Neural progenitor cell (in vitro differentiated cells): ENCODE measurements at regions not wholly inside any gene's neighbourhood (a gene's known extent, or its start where the extent isn't known, plus 50 kb on each side); places are given as distances from the start of the nearest gene placed in this dataset.
A peak's percentile ranks its signal among the peaks of the same experiment; 100 is the strongest.

Source experiments
- DNase-seq: peaks from one replicate; pipeline ENCODE4 v3.0.0-alpha.2; 2016; ENCODE audit warnings: low spot score
- H2AFZ ChIP-seq: fragments of 200-600 bp; sonication (generic); replicated peaks from 2 replicates; pipeline ENCODE4 v1.6.1; 2016; ENCODE audit warnings: antibody characterized with exemption
- H3F3A ChIP-seq: fragments of 200-600 bp; sonication (generic); 2 replicates; pipeline ENCODE4 v1.6.1; 2016; ENCODE audit warnings: antibody characterized with exemption, low read depth
- H3K27ac ChIP-seq: fragments of 200-600 bp; sonication (generic); 2 replicates; pipeline ENCODE4 v1.5.1; 2016; ENCODE audit warnings: mild to moderate bottlenecking
- H3K27me3 ChIP-seq: fragments of 200-600 bp; sonication (generic); 2 replicates; pipeline ENCODE4 v1.6.1; 2016; ENCODE audit warnings: mild to moderate bottlenecking, moderate library complexity
- H3K36me3 ChIP-seq: fragments of 200-600 bp; sonication (generic); 2 replicates; pipeline ENCODE4 v1.5.1; 2016
- H3K4me1 ChIP-seq: fragments of 200-600 bp; sonication (generic); 2 replicates; pipeline ENCODE4 v1.6.1; 2016; ENCODE audit warnings: mixed run types
- H3K4me2 ChIP-seq: fragments of 200-600 bp; sonication (generic); 2 replicates; pipeline ENCODE4 v1.6.1; 2016
- H3K4me3 ChIP-seq: fragments of 200-600 bp; sonication (generic); 2 replicates; pipeline ENCODE4 v1.5.1; 2016
- H3K79me2 ChIP-seq: fragments of 200-600 bp; sonication (generic); 2 replicates; pipeline ENCODE4 v1.6.1; 2016; ENCODE audit warnings: low read depth
- H3K9ac ChIP-seq: fragments of 200-600 bp; sonication (generic); 2 replicates; pipeline ENCODE4 v1.6.1; 2016
- H3K9me3 ChIP-seq: fragments of 200-600 bp; sonication (generic); 2 replicates; pipeline ENCODE4 v1.5.1; 2016; ENCODE audit warnings: low read depth
- H4K20me1 ChIP-seq: fragments of 200-600 bp; sonication (generic); 2 replicates; pipeline ENCODE4 v1.6.1; 2016; ENCODE audit warnings: low read depth
- H3K27ac Mint-ChIP-seq: 3 replicates; pipeline ENCODE4 v1.8.0; 2021; ENCODE audit warnings: mixed read lengths
- H3K27me3 Mint-ChIP-seq: 2 replicates; pipeline ENCODE4 v1.8.0; 2022; ENCODE audit warnings: low read depth, mild to moderate bottlenecking, inconsistent platforms, moderate library complexity, mixed read lengths; ENCODE audit not compliant: insufficient read depth
- H3K36me3 Mint-ChIP-seq: 3 replicates; pipeline ENCODE4 v1.8.0; 2021; ENCODE audit warnings: mixed read lengths
- H3K4me1 Mint-ChIP-seq: 3 replicates; pipeline ENCODE4 v1.8.0; 2021; ENCODE audit warnings: mixed read lengths
- H3K4me3 Mint-ChIP-seq: 3 replicates; pipeline ENCODE4 v1.8.0; 2021; ENCODE audit warnings: mild to moderate bottlenecking, moderate library complexity, mixed read lengths
- H3K9me3 Mint-ChIP-seq: 3 replicates; pipeline ENCODE4 v1.8.0; 2020; ENCODE audit warnings: mixed read lengths
- EZH2 ChIP-seq: fragments of 200-600 bp; sonication (generic); IDR thresholded peaks from 2 replicates; pipeline ENCODE4 v1.6.1; 2017; ENCODE audit warnings: antibody characterized with exemption, mild to moderate bottlenecking, moderate library complexity
- EZH2phosphoT487 ChIP-seq: fragments of 200-600 bp; sonication (generic); IDR thresholded peaks from 2 replicates; pipeline ENCODE4 v1.6.1; 2017; ENCODE audit warnings: antibody characterized with exemption
- TF ChIP-seq, protein P1 (sequence below): fragments of 200-600 bp; sonication (generic); IDR thresholded peaks from 2 replicates; pipeline ENCODE4 v1.5.1; 2017; ENCODE audit warnings: antibody characterized with exemption, mild to moderate bottlenecking

DNA sequence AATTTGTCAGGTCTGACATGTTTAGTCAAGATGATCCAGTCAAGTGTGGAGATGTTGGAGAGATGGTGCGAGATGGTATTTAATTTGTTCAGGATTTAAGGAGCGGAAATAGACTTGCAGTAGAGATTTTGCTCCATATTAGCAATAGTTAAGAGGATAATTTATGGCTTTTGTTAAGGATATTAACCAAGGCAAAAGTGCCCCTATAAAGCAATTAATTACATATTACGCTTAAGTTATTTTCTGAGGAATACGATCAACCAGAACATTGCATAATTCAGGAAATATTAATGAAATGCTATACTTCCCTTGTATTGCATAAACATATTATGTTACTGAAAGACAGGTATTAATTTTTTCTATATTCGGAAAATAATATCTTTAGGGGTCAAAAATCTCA is 83.9 kb downstream of the ZIC1 start:
- no peak overlapping the region for H3K9ac ChIP-seq
- no peak overlapping the region for H3K27ac Mint-ChIP-seq
- no peak for DNase-seq
- no peaks in the 10 kb centered on the region for H3K79me2 ChIP-seq
- TF ChIP-seq, protein P1, sequence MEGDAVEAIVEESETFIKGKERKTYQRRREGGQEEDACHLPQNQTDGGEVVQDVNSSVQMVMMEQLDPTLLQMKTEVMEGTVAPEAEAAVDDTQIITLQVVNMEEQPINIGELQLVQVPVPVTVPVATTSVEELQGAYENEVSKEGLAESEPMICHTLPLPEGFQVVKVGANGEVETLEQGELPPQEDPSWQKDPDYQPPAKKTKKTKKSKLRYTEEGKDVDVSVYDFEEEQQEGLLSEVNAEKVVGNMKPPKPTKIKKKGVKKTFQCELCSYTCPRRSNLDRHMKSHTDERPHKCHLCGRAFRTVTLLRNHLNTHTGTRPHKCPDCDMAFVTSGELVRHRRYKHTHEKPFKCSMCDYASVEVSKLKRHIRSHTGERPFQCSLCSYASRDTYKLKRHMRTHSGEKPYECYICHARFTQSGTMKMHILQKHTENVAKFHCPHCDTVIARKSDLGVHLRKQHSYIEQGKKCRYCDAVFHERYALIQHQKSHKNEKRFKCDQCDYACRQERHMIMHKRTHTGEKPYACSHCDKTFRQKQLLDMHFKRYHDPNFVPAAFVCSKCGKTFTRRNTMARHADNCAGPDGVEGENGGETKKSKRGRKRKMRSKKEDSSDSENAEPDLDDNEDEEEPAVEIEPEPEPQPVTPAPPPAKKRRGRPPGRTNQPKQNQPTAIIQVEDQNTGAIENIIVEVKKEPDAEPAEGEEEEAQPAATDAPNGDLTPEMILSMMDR = no peak
- no peak for TF ChIP-seq EZH2
- no peak for TF ChIP-seq EZH2phosphoT487
- H3K4me3 ChIP-seq = no peak overlapping the region
- peaks cover 33% of the 10 kb centered on the region for H3K4me1 Mint-ChIP-seq
- peaks cover 16% of the 10 kb centered on the region for H3K4me1 ChIP-seq
- no peak overlapping the region for H3K4me2 ChIP-seq
- no peak overlapping the region for H3K4me3 Mint-ChIP-seq
- no peaks in the 10 kb centered on the region for H4K20me1 ChIP-seq
- peaks cover 2% of the 10 kb centered on the region for H3K27me3 Mint-ChIP-seq
- no peaks in the 10 kb centered on the region for H3K9me3 ChIP-seq
- H3F3A ChIP-seq = peaks cover 4% of the 10 kb centered on the region
- peaks cover 3% of the 10 kb centered on the region for H3K36me3 Mint-ChIP-seq
- peaks cover 2% of the 10 kb centered on the region for H3K9me3 Mint-ChIP-seq
- H3K36me3 ChIP-seq = no peaks in the 10 kb centered on the region
- H3K27ac ChIP-seq = no peak overlapping the region
- no peak overlapping the region for H2AFZ ChIP-seq
- no peaks in the 10 kb centered on the region for H3K27me3 ChIP-seq

DNA sequence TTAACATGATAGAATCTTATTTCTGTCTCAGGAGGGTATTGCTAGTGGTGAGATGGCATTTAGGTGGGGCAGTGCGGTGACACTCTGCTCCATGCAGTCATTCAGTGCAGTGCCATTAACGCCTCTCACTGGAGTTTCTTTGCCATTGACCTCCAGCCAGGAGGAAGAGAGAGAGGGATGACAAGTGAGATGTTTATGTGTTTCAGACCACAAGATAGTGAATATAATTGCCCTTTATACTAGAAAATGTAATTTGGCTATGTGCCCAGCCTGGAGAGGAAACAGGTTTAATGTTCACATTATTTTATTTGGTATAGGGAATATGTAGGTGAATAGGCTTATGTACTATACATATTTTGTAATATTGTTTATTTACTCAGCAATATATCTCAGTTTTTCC is 84.5 kb downstream of the ZIC1 start:
- Histone ChIP-seq H3K27ac (no peak overlapping the region), H3K4me3 (no peak overlapping the region), H3K4me2 (no peak overlapping the region), H3F3A (peaks cover 4% of the 10 kb centered on the region), H3K79me2 (no peaks in the 10 kb centered on the region), H3K9ac (no peak overlapping the region), H4K20me1 (no peaks in the 10 kb centered on the region), H3K36me3 (no peaks in the 10 kb centered on the region), H3K9me3 (no peaks in the 10 kb centered on the region), H2AFZ (no peak overlapping the region), H3K4me1 (peaks cover 16% of the 10 kb centered on the region), H3K27me3 (no peaks in the 10 kb centered on the region)
- Mint-ChIP-seq H3K4me3 (no peak overlapping the region), H3K36me3 (peaks cover 3% of the 10 kb centered on the region), H3K27ac (no peak overlapping the region), H3K4me1 (peaks cover 33% of the 10 kb centered on the region), H3K9me3 (peaks cover 2% of the 10 kb centered on the region), H3K27me3 (peaks cover 2% of the 10 kb centered on the region)
- no peak for DNase-seq
- no peak for TF ChIP-seq EZH2phosphoT487

DNA sequence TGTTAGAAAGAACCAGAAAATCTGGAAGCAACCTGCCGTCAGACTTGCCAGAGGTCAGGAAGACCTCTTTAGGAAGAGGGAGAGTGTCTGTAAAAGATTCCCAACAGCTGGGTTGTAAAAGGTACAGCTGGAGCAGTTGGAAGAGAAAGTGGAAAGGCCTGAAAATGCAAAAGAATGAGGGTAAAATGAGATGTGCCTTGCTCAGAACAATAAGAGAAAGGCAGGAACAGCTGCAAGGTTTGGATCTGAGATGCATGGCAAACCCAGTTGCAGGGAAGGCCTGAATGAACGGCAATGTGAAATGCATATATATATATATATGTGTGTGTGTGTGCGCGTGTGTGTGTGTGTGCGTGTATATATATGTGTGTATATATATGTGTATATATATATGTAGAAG is 88.1 kb downstream of the ZIC1 start:
- peak overlapping the region; percentile 54 for H3K27ac ChIP-seq
- peak; percentile 2 for DNase-seq
- Mint-ChIP-seq H3K4me3 (no peak overlapping the region), H3K9me3 (peaks cover 2% of the 10 kb centered on the region), H3K27ac (peak overlapping the region; percentile 55), H3K27me3 (peaks cover 2% of the 10 kb centered on the region), H3K36me3 (peaks cover 3% of the 10 kb centered on the region), H3K4me1 (peaks cover 32% of the 10 kb centered on the region)
- TF ChIP-seq EZH2 = no peak
- no peak for TF ChIP-seq EZH2phosphoT487
- TF ChIP-seq, protein P1 = no peak
- H3K9me3 ChIP-seq = no peaks in the 10 kb centered on the region
- H3K36me3 ChIP-seq = no peaks in the 10 kb centered on the region
- H3F3A ChIP-seq = peaks cover 4% of the 10 kb centered on the region
- H3K9ac ChIP-seq = no peak overlapping the region
- no peak overlapping the region for H2AFZ ChIP-seq
- no peak overlapping the region for H3K4me2 ChIP-seq
- H3K4me1 ChIP-seq = peaks cover 13% of the 10 kb centered on the region
- no peaks in the 10 kb centered on the region for H3K79me2 ChIP-seq
- no peaks in the 10 kb centered on the region for H4K20me1 ChIP-seq
- no peaks in the 10 kb centered on the region for H3K27me3 ChIP-seq
- H3K4me3 ChIP-seq = no peak overlapping the region

DNA sequence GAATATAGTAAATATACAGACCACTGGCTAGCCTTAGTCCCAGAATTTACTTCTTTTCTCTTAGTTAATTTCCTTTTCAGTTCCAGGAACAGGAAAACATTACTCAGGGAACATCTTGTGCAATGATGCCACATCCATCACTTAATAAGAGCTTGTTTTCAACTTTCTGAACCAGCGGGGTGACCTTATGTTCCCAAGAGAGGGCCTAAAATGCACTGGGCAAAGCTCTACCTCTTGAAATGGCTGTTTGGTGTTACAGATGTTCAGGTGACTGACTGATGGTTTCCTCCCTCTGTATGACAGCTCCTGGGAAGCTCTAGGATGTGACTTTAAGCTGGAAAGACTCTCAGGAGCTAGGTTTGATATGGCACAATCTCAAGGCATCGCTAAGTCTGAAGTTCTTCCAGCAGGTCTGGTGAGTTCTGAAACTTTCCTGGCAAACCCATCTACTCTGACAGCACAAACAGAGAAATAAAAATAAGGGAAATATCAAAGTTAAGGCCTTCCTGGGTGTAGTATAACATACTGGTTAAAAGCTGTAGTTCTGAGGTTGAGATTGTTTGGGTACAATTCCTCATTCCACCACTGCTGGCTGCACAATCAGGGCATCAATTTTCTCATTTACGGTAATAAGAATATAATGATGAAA is 98.6 kb downstream of the ZIC1 start:
- Histone ChIP-seq H3K27me3 (no peaks in the 10 kb centered on the region), H3K36me3 (no peaks in the 10 kb centered on the region), H3K27ac (no peak overlapping the region), H4K20me1 (no peaks in the 10 kb centered on the region), H3K79me2 (no peaks in the 10 kb centered on the region), H3K4me1 (peaks cover 6% of the 10 kb centered on the region), H3K9me3 (no peaks in the 10 kb centered on the region), H2AFZ (peak overlapping the region; percentile 74), H3K4me2 (no peak overlapping the region), H3K4me3 (no peak overlapping the region), H3F3A (peaks cover 3% of the 10 kb centered on the region), H3K9ac (no peak overlapping the region)
- TF ChIP-seq EZH2 = no peak
- no peak for TF ChIP-seq EZH2phosphoT487
- TF ChIP-seq, protein P1 = no peak
- DNase-seq = no peak
- peaks cover 18% of the 10 kb centered on the region for H3K36me3 Mint-ChIP-seq
- no peaks in the 10 kb centered on the region for H3K27me3 Mint-ChIP-seq
- H3K27ac Mint-ChIP-seq = no peak overlapping the region
- H3K4me1 Mint-ChIP-seq = peaks cover 35% of the 10 kb centered on the region
- no peak overlapping the region for H3K4me3 Mint-ChIP-seq
- H3K9me3 Mint-ChIP-seq = peaks cover 2% of the 10 kb centered on the region
